NCI-H82 (cell line): ENCODE measurements at regions not wholly inside any gene's neighbourhood (a gene's known extent, or its start where the extent isn't known, plus 50 kb on each side); places are given as distances from the start of the nearest gene placed in this dataset.

Experiments used
- DNase-seq: peaks from one replicate; lab custom pipeline; 2025; lab: John Stamatoyannopoulos, UW

DNA sequence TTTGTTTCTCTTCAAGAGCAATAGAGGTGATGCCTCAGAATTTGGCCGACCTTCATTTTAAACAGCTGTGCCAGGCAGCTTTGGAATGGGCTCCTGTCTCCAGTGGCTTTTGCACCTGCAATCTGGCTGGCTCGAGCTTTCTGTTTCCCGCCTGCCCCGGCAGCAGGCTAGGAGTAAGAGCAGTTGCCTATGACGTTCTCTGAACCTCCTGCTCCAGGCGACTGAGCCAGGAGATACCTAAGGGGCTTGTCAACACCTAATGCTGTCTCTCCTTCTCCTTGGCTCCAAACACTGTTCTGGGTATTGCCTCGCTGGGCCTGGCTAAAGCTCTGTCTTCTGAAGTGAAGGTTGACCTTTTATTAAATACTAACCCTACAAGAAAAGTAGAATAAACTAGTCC is 229.9 kb downstream of the LRRN1 start:
- no peak for DNase-seq

DNA sequence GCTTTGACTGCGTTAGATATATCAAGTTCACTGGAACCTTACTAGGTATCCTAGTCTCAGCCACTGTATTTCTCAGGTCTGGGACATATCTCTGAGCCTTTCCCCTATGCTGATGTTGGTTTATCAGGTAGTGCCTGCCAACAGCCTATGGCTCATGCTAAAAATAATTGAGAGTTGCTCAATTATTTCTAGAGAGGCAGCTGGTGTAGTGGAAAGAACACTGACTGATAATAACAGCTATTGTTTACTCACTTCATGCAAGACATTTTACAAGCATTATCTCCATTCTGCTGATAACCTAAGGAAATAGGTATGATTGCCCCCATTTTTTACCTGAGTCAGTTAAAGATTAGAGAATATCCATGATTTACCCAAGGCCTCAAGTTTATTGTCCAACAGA is 231.4 kb downstream of the LRRN1 start:
- DNase-seq = no peak

DNA sequence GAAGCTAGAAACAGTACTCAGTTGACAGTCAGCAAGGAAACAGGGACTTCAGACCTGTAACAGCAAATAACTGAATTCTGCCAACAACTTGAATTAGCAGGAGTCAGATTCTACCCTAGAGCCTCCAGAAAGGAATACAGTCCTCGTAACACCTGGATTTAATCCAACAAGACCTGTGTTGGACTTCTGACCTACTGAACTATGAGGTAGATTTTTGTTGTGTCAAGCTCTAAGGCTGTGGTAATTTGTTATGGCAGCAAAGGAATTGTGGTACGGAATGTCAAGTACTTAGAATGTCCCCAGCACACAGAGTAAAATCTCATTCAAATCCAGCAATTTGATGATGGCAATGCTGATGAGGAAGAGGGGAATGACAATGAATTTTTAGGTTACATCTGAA is 234.1 kb downstream of the LRRN1 start:
- DNase-seq = no peak

DNA sequence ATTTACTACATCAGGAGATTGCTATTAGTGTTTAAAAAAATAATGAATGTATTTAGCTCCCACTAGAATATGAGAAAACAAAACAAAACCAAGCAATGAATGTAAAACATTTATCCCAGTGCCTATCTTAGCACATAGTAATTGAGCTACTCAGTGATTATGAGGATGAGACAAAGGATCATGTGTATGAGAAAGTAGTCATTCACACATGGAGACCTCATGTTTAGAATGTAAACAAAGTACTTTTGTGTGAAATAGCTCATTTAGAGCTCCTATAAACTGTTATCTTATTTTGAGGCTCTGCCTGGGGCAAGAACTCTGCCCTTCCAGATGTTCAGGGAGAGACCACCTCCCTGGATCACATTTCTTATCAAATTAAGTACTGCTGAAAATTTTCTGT is 236.8 kb downstream of the LRRN1 start:
- no peak for DNase-seq

DNA sequence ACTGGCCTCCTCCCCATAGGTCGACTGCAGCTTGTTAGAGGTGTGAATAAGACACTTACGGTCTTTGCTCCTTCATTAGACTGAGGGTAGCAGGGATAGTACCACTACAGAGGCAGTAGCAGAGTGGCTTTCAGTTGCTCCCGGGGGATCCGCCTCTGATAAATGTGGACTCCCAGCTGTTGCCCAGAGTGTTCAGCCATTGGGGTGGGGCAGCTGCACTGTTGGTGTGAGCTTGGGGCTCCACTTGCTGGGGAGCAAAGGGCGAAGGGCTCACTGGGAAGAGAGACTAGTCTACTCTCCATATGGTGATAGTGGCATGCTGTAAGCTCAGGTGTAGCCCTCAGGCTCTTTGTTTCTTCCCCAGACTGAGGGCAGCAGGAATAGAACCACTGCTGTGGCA is 239.1 kb downstream of the LRRN1 start:
- no peak for DNase-seq

DNA sequence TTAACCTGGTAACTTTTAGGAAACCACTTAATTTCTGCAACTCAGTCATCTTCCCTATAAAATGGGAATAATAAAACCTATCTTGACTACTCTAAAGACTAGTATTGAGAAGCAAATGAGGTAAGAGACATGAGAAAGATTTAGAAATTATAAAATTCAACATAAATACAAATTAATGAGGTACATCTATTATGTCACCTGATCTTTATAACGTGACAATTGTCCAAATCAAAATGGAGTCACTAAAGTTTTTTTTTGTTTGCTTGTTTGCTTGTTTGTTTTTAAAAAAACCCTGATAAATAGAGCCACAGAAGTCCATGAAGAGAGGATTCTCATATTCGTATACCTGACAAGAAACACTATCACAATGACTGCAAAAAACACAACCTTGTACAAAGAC is 242.8 kb downstream of the LRRN1 start:
- no peak for DNase-seq

DNA sequence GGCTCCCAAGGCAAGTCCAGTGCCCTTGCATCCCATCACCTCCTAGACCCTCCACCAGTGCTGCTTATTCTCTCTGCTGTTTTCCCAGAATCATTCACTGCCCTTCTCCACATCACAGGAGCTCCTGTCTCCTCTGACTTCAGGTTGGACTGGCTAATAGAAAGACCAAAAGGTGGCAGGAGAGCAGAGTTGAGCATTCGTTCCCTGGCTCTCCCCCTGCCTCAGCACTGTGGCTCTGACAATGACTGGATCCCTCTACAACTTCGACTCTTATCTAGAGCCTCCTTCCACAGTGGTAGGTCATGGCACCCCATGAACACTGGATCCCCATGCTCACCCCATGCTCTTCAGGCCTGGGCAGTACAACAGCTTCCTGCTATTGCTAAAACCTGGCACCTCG is 243.6 kb downstream of the LRRN1 start:
- no peak for DNase-seq

DNA sequence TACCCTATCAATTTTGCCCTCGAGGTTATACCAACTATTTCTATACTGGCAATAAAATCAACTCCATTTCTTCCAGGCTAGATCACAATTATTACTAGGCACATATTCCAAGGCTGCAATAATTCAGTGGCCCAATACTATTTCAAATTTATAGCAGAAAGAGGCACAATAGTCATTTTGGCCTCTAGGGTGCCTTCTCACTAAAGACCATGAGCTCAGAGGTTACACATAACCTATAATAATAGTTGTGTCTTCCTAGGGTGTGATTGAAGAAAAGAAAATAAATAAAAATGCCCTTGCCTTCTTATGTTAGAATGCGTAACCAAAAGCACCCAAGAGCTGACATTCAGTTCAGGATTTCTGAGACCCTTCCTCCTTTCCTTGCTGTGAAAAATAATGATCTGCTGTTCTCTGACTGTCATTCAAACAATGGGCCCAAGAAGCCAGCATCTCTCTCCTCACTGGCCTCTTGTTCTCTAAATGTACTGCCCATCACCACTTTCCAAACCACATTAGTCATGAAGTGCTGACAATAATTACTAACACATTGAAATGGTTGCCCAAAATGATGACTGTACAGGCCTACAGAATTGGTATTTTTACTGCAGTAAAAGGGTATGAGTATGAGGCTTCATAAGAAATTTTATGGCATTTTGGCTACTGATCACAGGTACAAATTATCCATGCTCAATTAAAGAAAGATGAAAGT is 244.8 kb downstream of the LRRN1 start:
- DNase-seq = no peak

DNA sequence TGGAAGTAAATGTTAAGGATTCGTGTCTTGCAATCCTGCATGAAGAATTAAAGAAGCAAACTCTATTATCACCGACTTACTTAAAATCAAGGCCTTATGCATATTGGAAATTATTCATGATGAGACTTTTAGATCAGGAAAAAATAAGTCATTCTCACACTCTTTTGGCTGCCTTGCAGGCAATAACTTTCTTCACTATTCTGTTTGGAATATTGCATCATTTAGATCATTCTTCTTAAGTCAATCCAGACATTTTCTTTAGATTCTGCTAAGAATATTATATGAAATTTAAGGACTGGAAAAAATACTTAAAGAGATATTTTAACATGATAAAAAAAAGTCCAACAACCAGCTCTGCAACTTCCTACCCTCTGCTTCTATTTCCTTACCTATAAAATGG is 245.4 kb downstream of the LRRN1 start:
- no peak for DNase-seq

DNA sequence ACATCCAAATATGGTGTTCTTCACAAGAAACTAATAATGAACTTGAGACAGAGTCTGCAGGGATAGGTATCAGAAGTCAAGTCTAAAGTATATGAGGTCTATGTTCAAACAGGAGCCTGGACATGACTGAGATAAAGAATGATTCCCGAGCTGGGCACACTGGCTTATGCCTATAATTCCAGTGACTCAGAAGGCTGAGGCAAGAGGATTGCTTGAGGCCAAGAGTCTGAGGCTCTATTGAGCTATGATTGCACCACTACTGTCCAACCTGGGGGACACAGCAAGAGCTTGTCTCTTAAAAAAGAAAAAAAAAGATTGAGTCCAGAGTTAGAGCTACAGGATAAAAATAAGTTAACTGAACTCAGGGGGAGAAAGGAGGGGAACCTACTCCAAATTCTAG is 246.5 kb downstream of the LRRN1 start:
- DNase-seq = no peak

DNA sequence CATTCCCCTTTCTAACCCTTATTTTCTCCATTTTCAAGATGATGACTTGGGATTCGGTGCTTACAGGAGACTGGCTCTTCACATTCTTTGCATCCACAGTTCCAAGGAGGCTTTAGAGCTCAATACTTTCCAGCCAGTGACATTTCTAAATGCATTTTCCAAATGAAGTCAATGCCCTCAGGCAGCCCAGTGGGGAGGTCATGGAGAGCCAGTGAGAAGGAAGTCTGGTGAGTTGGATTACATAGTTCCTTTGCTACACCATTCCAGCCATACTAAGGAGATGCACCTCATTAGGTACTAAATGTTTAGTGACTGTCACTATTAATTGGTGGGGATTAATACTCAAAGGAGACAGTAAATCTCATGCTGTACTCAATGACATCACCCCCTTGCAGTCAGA is 248.1 kb downstream of the LRRN1 start:
- no peak for DNase-seq

DNA sequence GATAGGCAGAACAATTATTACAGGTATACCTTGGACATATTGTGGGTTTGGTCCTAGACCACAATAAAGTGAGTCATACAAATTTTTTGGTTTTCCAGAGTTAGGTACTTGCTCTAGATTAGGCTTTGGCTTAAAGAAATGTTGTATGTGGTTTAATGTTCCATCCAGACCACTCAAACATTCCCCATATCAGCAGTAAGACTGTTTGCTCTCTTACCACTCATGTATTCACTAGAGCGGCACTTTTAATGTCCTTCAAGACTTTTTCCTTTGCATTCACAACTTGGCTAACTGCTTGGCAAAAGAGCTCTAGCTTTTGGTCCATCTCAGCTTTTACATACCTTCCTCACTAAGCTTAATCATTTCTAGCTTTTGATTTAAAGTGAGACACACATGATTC is 250.5 kb upstream of the SETMAR start:
- DNase-seq = no peak

DNA sequence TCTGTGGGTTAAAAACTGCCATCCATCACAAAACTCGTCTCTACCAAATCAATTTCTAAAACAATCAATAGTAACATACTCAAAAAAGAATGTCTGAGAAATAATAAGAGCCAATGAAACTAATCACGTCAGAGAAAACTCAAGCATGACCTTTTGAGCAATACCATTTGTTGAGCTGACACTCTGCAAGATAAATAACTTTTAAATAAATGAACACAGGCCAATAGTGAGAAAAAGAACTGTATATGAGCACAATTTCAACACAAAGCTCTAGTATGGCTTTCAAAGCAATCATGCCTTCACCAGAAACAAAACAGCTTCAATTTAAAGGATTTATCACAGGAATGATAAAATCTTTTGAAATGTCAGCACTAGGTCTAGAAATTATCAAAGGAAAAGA is 249.2 kb upstream of the SETMAR start:
- no peak for DNase-seq

DNA sequence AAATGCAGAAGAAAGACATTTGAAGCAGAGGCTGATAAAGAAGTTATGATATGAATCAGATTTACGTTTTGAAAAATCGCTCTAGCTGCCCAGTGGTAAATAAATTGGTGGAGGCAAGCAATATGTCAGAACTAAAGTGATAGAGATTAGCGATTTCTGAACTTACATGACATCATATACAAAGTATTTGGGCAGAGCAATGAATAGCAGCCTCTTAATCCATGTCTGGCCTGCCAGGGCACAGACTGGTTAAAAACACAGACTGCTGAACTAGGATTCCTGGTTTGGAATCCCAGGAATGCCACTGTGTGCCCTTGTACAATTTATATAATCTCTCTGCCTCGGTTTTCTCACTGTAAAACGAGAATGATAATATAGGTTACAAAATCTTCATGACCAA is 243.1 kb upstream of the SETMAR start:
- DNase-seq = no peak

DNA sequence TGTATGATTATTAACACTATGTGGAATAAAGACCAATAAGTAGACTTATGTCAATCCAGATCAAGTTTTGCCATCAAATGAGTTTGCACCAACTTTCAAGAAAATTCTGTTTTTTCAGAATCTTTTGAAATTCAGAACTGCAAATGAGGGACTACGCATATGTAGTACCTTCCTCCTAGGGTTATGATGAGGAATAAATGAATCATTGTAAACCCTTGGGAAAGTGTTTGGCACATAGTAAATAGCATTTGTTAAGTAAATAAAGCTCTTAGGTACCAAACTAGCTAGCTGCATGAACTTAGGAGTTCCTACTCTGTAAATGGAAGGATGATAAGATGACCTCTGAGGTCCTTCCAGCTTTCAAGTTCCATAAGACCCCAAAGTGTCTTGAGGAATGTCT is 242.6 kb upstream of the SETMAR start:
- no peak for DNase-seq

DNA sequence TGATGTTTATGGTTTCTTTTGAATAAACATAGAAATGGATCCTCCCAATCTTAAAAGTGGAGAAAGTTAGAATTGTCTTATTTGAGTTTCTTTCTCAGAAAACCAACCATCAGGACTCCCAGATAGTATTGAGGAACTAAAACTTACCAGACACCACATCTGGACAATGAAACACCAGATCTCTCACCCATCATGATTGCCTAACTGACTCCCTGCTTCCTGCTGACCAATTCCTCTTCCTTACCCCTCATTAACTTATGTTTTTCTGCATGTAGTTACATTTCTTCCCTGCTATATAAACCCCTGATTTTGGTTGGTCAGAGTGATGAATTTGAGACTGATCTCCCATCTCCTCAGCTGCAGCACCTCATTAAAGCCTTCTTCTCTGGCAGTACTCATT is 242.0 kb upstream of the SETMAR start:
- no peak for DNase-seq

DNA sequence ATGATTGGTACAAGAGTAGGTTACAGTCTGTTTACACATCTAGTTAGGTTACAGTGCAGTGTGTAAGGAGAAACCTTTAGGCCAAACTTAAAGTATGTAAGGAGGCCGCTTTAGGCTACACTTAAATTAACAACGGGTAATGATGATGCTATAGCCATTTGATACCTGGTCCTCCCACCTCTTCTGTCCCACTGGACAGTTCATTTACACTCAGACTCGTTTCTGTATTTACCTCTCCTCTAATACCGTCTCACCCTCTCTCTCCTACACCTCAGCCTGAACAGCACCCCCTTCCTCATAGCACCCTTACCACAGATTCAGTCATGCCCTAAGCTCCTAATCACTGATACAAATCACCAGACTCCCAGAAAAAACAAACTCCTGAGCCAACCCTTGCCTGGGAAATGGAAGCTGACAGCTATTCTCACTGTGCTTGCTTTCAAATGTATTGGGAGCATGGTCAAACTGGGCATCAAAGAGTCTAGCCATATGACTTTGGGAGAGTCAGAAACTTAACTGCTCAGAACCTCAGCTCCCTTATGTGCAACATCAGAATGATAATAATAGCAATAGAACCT is 241.3 kb upstream of the SETMAR start:
- DNase-seq = no peak

DNA sequence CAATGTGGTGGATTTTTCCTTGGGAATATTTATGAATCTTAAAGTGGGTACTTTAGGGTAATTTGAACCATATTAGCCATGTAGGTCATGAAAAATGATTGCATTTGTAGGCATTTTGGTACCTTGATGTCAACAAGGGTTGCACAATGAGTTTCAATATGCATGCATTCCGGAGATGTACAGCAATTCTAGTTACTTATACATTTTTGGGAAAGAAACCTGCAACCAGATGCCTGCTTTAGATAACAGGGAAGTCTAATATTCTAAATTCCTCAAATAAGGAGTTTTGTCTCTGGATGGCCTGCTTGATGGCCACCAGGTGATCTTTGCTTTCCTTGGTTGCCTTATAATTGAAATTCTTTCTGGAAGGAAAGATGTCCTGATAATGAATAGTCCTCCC is 240.5 kb upstream of the SETMAR start:
- DNase-seq = no peak

DNA sequence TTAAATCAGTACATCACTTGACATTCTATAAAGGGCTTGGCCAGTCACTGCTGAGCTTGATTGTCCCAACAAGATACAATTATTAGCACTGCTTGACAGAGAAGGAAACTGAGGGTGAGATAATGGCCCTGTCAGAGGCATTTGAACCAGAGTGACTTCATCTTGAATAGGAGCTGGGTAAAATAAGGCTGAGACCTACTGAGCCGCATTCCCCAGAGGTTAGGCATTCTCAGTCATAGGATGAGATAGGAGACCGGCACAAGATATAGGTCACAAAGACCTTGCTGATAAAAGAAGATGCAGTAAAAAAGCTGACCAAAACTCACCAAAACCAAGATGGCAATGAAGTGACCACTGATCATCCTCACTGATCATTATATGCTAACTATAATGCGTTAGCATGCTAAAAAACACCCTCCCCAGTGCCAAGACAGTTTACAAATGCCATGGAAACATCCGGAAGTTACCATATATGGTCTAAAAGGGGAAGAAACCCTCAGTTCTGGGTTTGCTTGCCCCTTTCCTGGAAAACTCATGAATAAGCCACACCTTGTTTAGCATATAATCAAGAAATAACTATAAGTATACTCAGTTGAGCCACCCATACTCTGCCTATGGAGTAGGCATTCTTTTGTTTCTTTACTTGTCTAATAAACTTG is 239.1 kb upstream of the SETMAR start:
- no peak for DNase-seq

DNA sequence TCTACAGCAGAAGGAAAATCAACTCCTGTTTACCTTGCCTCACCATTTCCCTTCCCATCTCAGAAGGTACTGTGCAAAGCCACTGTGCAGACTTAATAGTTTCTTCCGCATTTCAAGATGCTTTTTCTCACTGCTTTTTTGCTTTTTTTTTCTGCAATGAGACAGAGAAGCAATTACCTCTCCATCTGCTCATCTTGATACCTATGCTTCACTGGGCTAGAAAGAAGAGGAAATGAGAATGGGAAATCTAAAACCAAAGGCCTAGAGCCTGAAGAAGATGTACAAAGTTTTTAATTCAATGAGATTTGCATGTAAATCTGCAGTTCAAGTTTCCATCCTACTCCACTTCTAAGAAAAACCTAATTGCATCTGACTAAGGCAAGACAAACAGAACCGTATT is 238.1 kb upstream of the SETMAR start:
- no peak for DNase-seq

DNA sequence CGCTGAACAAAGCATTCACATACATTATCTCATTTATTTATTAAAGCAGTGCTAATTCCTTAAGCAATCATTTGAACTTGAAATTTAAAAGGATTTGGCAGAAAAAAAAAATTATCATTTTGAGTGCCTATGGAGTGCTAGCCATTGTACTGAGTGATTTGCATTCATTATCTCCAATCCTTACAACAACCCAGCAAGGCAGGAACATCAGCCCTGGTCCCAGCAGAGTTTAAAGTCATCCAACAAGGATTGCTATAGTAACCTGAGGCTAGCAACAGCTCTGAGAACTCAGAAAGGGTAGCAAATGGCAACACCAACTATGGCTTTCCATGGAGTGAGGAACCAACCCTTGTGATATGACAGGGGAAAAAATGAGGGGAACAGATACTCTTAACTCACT is 237.6 kb upstream of the SETMAR start:
- no peak for DNase-seq

DNA sequence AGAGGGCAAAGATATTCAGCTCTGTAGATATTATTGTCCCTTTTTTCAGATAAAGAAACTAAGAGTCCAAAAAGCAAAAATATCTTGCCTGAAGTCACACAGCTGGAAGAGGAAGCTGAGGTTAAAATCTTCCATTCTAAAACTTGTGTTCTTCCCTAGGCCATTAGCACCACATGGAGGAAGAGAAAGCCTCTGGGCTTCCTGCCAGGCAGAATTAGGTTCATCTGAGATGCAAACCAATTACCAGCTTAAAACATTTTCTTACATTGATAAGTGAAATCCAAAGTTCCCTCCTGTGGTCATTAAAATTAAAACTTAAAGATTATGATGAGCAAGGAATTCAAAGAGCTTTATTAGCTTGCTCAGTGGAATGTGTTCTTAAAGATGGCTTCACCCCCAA is 235.3 kb upstream of the SETMAR start:
- DNase-seq = peak; percentile 64

DNA sequence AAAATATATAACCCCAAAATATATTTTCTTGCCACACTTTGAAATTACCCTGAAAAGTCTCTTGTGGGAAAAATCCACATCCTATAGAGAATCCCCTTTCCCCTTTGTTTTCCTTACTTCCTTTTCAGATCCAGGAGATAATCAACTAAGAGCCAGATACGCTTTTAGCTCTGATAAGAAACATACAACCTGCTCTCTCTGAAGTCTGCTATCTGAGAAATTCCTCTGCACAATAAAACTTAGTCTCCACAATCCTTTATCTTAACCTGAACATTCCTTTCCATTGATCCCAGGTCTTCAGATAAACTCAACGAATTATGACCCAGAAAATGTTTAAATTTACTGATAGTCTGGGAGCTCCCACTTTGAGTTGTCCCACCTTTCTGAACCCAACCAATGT is 233.4 kb upstream of the SETMAR start:
- no peak for DNase-seq
